OCI-LY7 (cell line): ENCODE measurements at regions not wholly inside any gene's neighbourhood (a gene's known extent, or its start where the extent isn't known, plus 50 kb on each side); places are given as distances from the start of the nearest gene placed in this dataset.

Source experiments
- BruUV-seq: library from RNA; stranded (reverse); fragments of 400-500 nt; replicated peaks from 2 replicates; lab custom pipeline; 2021; lab: Mats Ljungman, UMichigan
- CTCF ChIA-PET: fragments of 300-600 bp; sonication (Branson Sonifier 250); formaldehyde crosslinking; loops from one replicate; lab custom pipeline; 2022; ENCODE audit warnings: antibody characterized with exemption; ENCODE audit not compliant: unreplicated experiment; lab: Charles Lee
- POLR2A ChIA-PET: fragments of 300-600 bp; sonication (Branson Sonifier 250); formaldehyde crosslinking; loops from one replicate; lab custom pipeline; 2022; ENCODE audit warnings: antibody characterized with exemption; lab: Charles Lee
- DNase-seq: peaks from one replicate; pipeline ENCODE4 v3.0.0-alpha.2; 2015; ENCODE audit warnings: low spot score
- H2AFZ ChIP-seq: fragments of 200-600 bp; sonication (generic), shearing (Covaris generic); 2 replicates; pipeline ENCODE4 v1.6.1; 2014; ENCODE audit warnings: mild to moderate bottlenecking, antibody characterized with exemption, low read length, moderate library complexity
- H3K27ac ChIP-seq: fragments of 200-600 bp; sonication (generic); 2 replicates; pipeline ENCODE4 v1.5.1; 2014; ENCODE audit warnings: mixed run types, low read depth, mild to moderate bottlenecking, moderate library complexity, low read length, inconsistent platforms; ENCODE audit not compliant: poor library complexity, severe bottlenecking
- H3K36me3 ChIP-seq: fragments of 200-600 bp; sonication (generic); 2 replicates; pipeline ENCODE4 v1.6.1; 2014; ENCODE audit warnings: mild to moderate bottlenecking, antibody characterized with exemption, low read length, moderate library complexity, mixed read lengths; ENCODE audit not compliant: insufficient read depth
- H3K4me1 ChIP-seq: fragments of 200-600 bp; sonication (generic); 2 replicates; pipeline ENCODE4 v1.5.1; 2014; ENCODE audit warnings: mild to moderate bottlenecking, low read length; ENCODE audit not compliant: insufficient read depth, poor library complexity, severe bottlenecking
- H3K4me2 ChIP-seq: fragments of 200-600 bp; sonication (generic); 2 replicates; pipeline ENCODE4 v1.6.1; 2014; ENCODE audit warnings: mild to moderate bottlenecking, low read length
- H3K4me3 ChIP-seq: fragments of 200-600 bp; sonication (generic); 2 replicates; pipeline ENCODE4 v1.5.1; 2014; ENCODE audit warnings: mild to moderate bottlenecking, low read depth, low read length; ENCODE audit not compliant: poor library complexity, severe bottlenecking
- H3K79me2 ChIP-seq: fragments of 200-600 bp; sonication (generic); 2 replicates; pipeline ENCODE4 v1.6.1; 2016; ENCODE audit warnings: low read depth, mild to moderate bottlenecking, low read length, moderate library complexity, mixed read lengths; ENCODE audit not compliant: insufficient read depth
- H3K9me2 ChIP-seq: fragments of 200-600 bp; sonication (generic); 2 replicates; pipeline ENCODE4 v1.6.1; 2016; ENCODE audit warnings: mild to moderate bottlenecking, low read length, mixed read lengths; ENCODE audit not compliant: insufficient read depth
- H3K9me3 ChIP-seq: fragments of 200-600 bp; sonication (generic); 2 replicates; pipeline ENCODE4 v1.6.1; 2014; ENCODE audit warnings: mild to moderate bottlenecking, mixed run types, low read length, mixed read lengths
- H4K20me1 ChIP-seq: fragments of 200-600 bp; sonication (generic); 2 replicates; pipeline ENCODE4 v1.6.1; 2014; ENCODE audit warnings: mild to moderate bottlenecking, antibody characterized with exemption, low read length, moderate library complexity, mixed read lengths; ENCODE audit not compliant: insufficient read depth
- EZH2phosphoT487 ChIP-seq: fragments of 200-600 bp; sonication (generic); IDR thresholded peaks from 2 replicates; pipeline ENCODE4 v1.6.1; 2018; ENCODE audit warnings: low read depth, borderline replicate concordance, mild to moderate bottlenecking, mixed run types, antibody characterized with exemption, low read length, moderate library complexity, mixed read lengths
- intact Hi-C: fragments of 100-400 bp; cut with micrococcal nuclease; formaldehyde crosslinking; loops from one replicate; pipeline ENCODE4 v1.10.0; 2022; ENCODE audit not compliant: unreplicated experiment
- TF ChIP-seq, protein P1 (sequence below): fragments of 200-600 bp; sonication (generic); conservative IDR thresholded peaks from 2 replicates; pipeline ENCODE4 v1.5.1; 2014; ENCODE audit warnings: mild to moderate bottlenecking, antibody characterized with exemption, low read length, moderate library complexity, mixed read lengths

DNA sequence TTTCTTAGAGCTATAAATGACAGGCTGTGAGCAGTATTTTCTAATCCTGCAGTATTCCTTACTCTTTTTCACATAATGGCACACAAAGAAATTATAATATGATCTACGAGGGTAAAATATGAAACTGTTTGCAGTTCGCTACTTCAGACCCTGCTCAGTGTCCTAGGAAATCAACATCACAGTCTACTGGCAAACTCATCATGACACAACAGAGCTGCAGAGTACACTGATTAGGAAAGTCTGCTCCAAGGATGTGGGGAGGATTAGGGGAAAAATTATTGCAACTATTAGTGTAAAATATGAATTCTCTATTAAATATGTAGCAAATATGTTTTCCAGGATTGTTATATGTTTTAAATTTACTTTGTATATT is 149.2 kb upstream of the REG3G start:
- H3K9me2 ChIP-seq: no peaks in the 10 kb centered on the region
- no peak overlapping the region for H3K4me3 ChIP-seq
- H3K27ac ChIP-seq: no peak overlapping the region
- BruUV-seq: no TSS peak
- no peaks in the 10 kb centered on the region for H3K36me3 ChIP-seq
- H3K4me1 ChIP-seq: no peaks in the 10 kb centered on the region
- DNase-seq: no peak
- TF ChIP-seq, protein P1, sequence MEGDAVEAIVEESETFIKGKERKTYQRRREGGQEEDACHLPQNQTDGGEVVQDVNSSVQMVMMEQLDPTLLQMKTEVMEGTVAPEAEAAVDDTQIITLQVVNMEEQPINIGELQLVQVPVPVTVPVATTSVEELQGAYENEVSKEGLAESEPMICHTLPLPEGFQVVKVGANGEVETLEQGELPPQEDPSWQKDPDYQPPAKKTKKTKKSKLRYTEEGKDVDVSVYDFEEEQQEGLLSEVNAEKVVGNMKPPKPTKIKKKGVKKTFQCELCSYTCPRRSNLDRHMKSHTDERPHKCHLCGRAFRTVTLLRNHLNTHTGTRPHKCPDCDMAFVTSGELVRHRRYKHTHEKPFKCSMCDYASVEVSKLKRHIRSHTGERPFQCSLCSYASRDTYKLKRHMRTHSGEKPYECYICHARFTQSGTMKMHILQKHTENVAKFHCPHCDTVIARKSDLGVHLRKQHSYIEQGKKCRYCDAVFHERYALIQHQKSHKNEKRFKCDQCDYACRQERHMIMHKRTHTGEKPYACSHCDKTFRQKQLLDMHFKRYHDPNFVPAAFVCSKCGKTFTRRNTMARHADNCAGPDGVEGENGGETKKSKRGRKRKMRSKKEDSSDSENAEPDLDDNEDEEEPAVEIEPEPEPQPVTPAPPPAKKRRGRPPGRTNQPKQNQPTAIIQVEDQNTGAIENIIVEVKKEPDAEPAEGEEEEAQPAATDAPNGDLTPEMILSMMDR: no peak
- no peak for TF ChIP-seq EZH2phosphoT487
- no peak overlapping the region for H3K4me2 ChIP-seq
- CTCF ChIA-PET: no interaction called here
- intact Hi-C loops: no loop called here
- H3K79me2 ChIP-seq: no peaks in the 10 kb centered on the region
- POLR2A ChIA-PET: no interaction called here
- H3K9me3 ChIP-seq: no peaks in the 10 kb centered on the region
- no peak overlapping the region for H2AFZ ChIP-seq
- H4K20me1 ChIP-seq: no peaks in the 10 kb centered on the region

DNA sequence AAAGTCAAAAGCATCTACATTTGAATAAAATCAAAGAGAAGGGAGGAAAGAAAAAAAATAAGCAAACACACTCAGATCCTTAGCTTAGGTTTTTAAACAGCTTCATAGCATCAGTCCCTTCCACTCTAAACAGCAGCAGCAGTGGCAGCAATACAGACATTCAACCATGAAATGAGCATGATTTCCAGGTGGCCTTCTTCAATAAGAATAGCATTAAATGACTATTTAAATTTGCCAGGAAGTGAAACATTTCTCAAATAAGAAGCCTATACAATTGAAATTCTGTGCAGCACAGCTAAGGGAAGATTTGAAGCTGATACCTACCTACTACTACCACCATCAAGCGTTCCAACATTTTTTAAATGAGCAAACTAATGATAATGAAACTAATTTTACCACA is 138.1 kb upstream of the REG3G start:
- TF ChIP-seq, protein P1: no peak
- no peak for TF ChIP-seq EZH2phosphoT487
- Histone ChIP-seq H3K4me1 (peaks cover 45% of the 10 kb centered on the region), H2AFZ (peak overlapping the region; percentile 93), H3K79me2 (no peaks in the 10 kb centered on the region), H3K9me3 (no peaks in the 10 kb centered on the region), H3K27ac (peak overlapping the region; percentile 85), H3K9me2 (no peaks in the 10 kb centered on the region), H3K36me3 (no peaks in the 10 kb centered on the region), H3K4me2 (peak overlapping the region; percentile 76), H4K20me1 (no peaks in the 10 kb centered on the region), H3K4me3 (peak overlapping the region; percentile 53)
- no TSS peak for BruUV-seq
- POLR2A ChIA-PET: interaction anchor here (0.7 to 3.3 kb wide), 9 partner anchors 8 to 124 kb away, joined by 3 to 21 read pairs (median 6); no protein-coding TSS in a partner anchor
- peak; percentile 82 for DNase-seq
- CTCF ChIA-PET: no interaction called here
- intact Hi-C loops: loop anchor here (1.0 kb wide), 1 partner anchor 91 kb away; no protein-coding TSS in a partner anchor

DNA sequence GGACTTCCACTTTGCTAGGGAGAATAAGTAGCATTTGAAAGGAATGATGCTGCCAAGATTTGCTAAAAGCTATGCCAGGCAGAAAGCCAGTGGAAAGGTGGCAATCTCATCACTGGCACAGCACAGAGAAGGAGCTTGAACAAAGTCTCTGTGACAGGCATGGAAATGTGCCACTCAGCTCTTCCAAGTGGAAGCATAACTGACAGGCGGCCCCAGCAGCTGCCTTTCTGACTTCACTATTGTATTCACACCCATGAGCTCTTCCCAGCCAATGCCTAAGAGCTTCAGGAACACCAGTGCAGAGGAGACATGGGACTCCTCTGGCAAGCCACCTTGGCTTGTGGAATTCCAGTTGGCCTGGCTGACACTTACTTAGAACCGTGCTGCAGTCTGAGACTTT is 134.6 kb upstream of the REG3G start:
- Histone ChIP-seq H2AFZ (0 out of 2 replicates have a peak overlapping the region, but pooled peaks have one; percentile 34), H4K20me1 (no peaks in the 10 kb centered on the region), H3K4me3 (no peak overlapping the region), H3K79me2 (no peaks in the 10 kb centered on the region), H3K36me3 (no peaks in the 10 kb centered on the region), H3K4me1 (peaks cover 45% of the 10 kb centered on the region), H3K4me2 (no peak overlapping the region), H3K27ac (no peak overlapping the region), H3K9me2 (no peaks in the 10 kb centered on the region), H3K9me3 (no peaks in the 10 kb centered on the region)
- no TSS peak for BruUV-seq
- intact Hi-C loops: no loop called here
- DNase-seq: no peak
- TF ChIP-seq, protein P1: no peak
- TF ChIP-seq EZH2phosphoT487: no peak
- ChIA-PET POLR2A (interaction anchor here (0.6 kb wide), 1 partner anchor 14 kb away, joined by 5 read pairs; no protein-coding TSS in a partner anchor), CTCF (no interaction called here)
